Liver (tissue), 8 donors: ENCODE measurements at regions not wholly inside any gene's neighbourhood (a gene's known extent, or its start where the extent isn't known, plus 50 kb on each side); places are given as distances from the start of the nearest gene placed in this dataset.

Source experiments
- DNase-seq: peaks from one replicate; pipeline ENCODE4 v3.0.0-alpha.2; 2017; ENCODE audit warnings: low spot score
- H3K27ac ChIP-seq, 2 donors: one replicate each; pipeline ENCODE4 v1.7.0; 2013; ENCODE audit warnings: inconsistent platforms in 2 of 2, low read length in 2 of 2, control low read depth in 1 of 2, low read depth in 1 of 2, mild to moderate bottlenecking in 1 of 2
- H3K27me3 ChIP-seq, 4 donors: one replicate each; pipeline versions ENCODE4 v1.6.1 to v1.7.0; 2013; ENCODE audit warnings: low read length in 3 of 4, inconsistent platforms in 1 of 4, mild to moderate bottlenecking in 1 of 4, moderate library complexity in 1 of 4; ENCODE audit not compliant: control insufficient read depth in 4 of 4, insufficient read depth in 4 of 4
- H3K36me3 ChIP-seq, 4 donors: one replicate each; pipeline versions ENCODE4 v1.6.1 to v1.7.0; 2013; ENCODE audit warnings: low read length in 3 of 4, mild to moderate bottlenecking in 3 of 4, low read depth in 1 of 4, moderate library complexity in 1 of 4; ENCODE audit not compliant: control insufficient read depth in 4 of 4, insufficient read depth in 3 of 4
- H3K4me1 ChIP-seq, 4 donors: one replicate each; pipeline versions ENCODE4 v1.6.1 to v1.7.0; 2013; ENCODE audit warnings: low read length in 3 of 4, mild to moderate bottlenecking in 3 of 4, moderate library complexity in 1 of 4; ENCODE audit not compliant: control insufficient read depth in 4 of 4, insufficient read depth in 4 of 4
- H3K4me3 ChIP-seq, 3 donors: one replicate each; pipeline versions ENCODE4 v1.6.1 to v1.7.0; 2013; ENCODE audit warnings: low read length in 3 of 3, control low read depth in 1 of 3, low read depth in 1 of 3, mild to moderate bottlenecking in 1 of 3
- H3K9ac ChIP-seq, 2 donors: one replicate each; pipeline ENCODE4 v1.7.0; 2013; ENCODE audit warnings: low read length in 2 of 2, mild to moderate bottlenecking in 2 of 2, moderate library complexity in 2 of 2, control low read depth in 1 of 2, low read depth in 1 of 2
- H3K9me3 ChIP-seq, 4 donors: one replicate each; pipeline versions ENCODE4 v1.6.1 to v1.7.0; 2013; ENCODE audit warnings: low read length in 3 of 4; ENCODE audit not compliant: control insufficient read depth in 4 of 4
- EGR1 ChIP-seq, 2 donors: IDR thresholded peaks; 2 replicates each; pipeline ENCODE4 v1.6.1; 2016 to 2018; ENCODE audit warnings: antibody characterized with exemption in 2 of 2, low read depth in 2 of 2
- FOXA1 ChIP-seq: IDR thresholded peaks from 2 replicates; pipeline ENCODE4 v1.6.1; 2016; ENCODE audit warnings: antibody characterized with exemption
- FOXA2 ChIP-seq: IDR thresholded peaks from 2 replicates; pipeline ENCODE4 v1.6.1; 2016; ENCODE audit warnings: antibody characterized with exemption
- HNF4A ChIP-seq, 2 donors: conservative IDR thresholded peaks; 2 replicates each; pipeline ENCODE4 v1.6.1; 2016; ENCODE audit warnings: antibody characterized with exemption in 2 of 2, mild to moderate bottlenecking in 2 of 2
- HNF4G ChIP-seq: IDR thresholded peaks from 2 replicates; pipeline ENCODE4 v1.6.1; 2016; ENCODE audit warnings: antibody characterized with exemption
- JUND ChIP-seq, 2 donors: IDR thresholded peaks; 2 replicates each; pipeline ENCODE4 v1.6.1; 2016; ENCODE audit warnings: antibody characterized with exemption in 2 of 2
- MAX ChIP-seq: IDR thresholded peaks from 2 replicates; pipeline ENCODE4 v1.6.1; 2016; ENCODE audit warnings: antibody characterized with exemption
- RAD21 ChIP-seq, 2 donors: IDR thresholded peaks; 2 replicates each; pipeline ENCODE4 v1.6.1; 2016; ENCODE audit warnings: antibody characterized with exemption in 2 of 2, mild to moderate bottlenecking in 2 of 2
- RXRA ChIP-seq, 2 donors: IDR thresholded peaks; 2 replicates each; pipeline ENCODE4 v1.6.1; 2017 to 2018; ENCODE audit warnings: antibody characterized with exemption in 2 of 2, mild to moderate bottlenecking in 1 of 2
- SP1 ChIP-seq: IDR thresholded peaks from 2 replicates; pipeline ENCODE4 v1.6.1; 2018; ENCODE audit warnings: antibody characterized with exemption, mild to moderate bottlenecking
- YY1 ChIP-seq: IDR thresholded peaks from 2 replicates; pipeline ENCODE4 v1.6.1; 2016; ENCODE audit warnings: antibody characterized with exemption, mild to moderate bottlenecking
- WGBS: extraction: QIAGEN DNeasy Blood & Tissue Kit; methylation state at CpG from one replicate; pipeline ENCODE4 v1.1.7; 2013; 5-methylcytosine and 5-hydroxymethylcytosine counted together
- TF ChIP-seq, protein P1 (sequence below): fragments of 150-350 bp; IDR thresholded peaks from 2 replicates; pipeline ENCODE4 v1.5.1; 2017; ENCODE audit warnings: improper control_type of control experiment, low read depth, low read length; ENCODE audit not compliant: missing input control
- donor health status: healthy.
- donor health status: healthy.
- donor health status: healthy.
- donor health status: healthy.
- donor health status: healthy.

DNA sequence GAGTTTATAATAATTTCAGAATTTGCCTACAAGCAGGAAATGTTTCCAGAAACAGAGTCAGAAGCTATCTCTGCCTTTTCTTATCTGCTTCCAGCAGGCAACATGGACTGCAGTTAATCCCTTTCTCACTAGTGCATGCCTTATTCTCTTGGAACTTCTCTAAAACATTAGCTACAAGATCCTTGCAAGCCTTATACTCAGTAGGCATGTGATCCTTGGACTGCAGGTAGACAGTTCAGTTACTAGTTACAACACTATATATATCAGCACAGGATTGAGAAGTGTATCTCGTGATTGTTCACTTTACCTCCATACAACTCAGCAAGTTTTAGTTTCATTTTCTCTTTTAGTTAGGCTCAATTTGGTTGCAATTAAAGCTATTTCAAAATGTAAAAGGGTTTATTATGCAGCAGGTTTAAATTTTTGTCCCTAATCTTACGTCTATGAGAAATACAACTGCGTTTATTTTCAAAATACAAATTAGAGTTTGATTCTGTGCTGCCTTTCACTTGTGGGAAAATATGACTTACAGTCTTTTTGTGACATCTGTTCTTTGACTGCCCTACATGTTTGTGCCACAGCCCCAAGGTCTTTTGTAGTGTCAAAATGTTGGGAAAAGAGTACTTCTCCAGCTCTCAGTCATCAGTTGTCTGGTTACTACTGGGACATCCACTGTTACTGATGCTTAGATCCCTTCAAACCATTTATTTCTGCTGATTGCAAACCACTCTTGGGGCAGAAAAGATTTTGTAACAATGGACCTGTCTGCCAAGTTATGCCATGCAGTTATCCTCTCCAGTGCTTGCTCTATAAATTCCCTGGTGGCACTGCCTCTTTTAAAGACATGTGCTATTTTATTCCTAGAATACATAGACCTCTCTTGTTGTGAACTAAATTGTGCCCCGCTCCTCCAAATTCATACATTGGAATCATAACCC lies 709.0 kb upstream of the FOXG1 start:
- Histone ChIP-seq H3K4me1 (peaks cover 0 to 6% (median 2%) of the 10 kb centered on the region in 4 donors), H3K4me3 (peak overlapping the region in 2 of 3 donors; percentile 48 to 56), H3K36me3 (no peaks in the 10 kb centered on the region), H3K27ac (peak overlapping the region; percentile 5 to 43), H3K9me3 (no peaks in the 10 kb centered on the region), H3K27me3 (no peaks in the 10 kb centered on the region), H3K9ac (no peak overlapping the region)
- peak; percentile 35 for TF ChIP-seq MAX
- peak; percentile 33 for TF ChIP-seq SP1
- TF ChIP-seq JUND (IDR thresholded peaks at IDR 0.05), result peak in 1 of 2 donors; percentile 10
- peak in 1 of 2 donors; percentile 33 for TF ChIP-seq RXRA (IDR thresholded peaks at IDR 0.05)
- no peak for TF ChIP-seq EGR1 (IDR thresholded peaks at IDR 0.05; ENCODE audit: low read depth in 2 of 2)
- peak; percentile 86 for TF ChIP-seq HNF4A (conservative IDR thresholded peaks at IDR 0.05)
- TF ChIP-seq RAD21 (IDR thresholded peaks at IDR 0.05), result peak in 1 of 2 donors; percentile 29
- TF ChIP-seq FOXA1, result no peak
- TF ChIP-seq YY1, result peak; percentile 72
- DNase-seq, result no peak
- 50% methylated on average over 4 of the region's 4 CpGs for WGBS

GRCh38 chr14:28059254-28059653 lies 707.3 kb upstream of the FOXG1 start:
- Histone ChIP-seq H3K27me3 (no peaks in the 10 kb centered on the region), H3K9ac (no peak overlapping the region), H3K27ac (no peak overlapping the region), H3K4me1 (peaks cover 0 to 6% (median 2%) of the 10 kb centered on the region in 4 donors), H3K4me3 (no peak overlapping the region), H3K9me3 (no peaks in the 10 kb centered on the region), H3K36me3 (no peaks in the 10 kb centered on the region)
- DNase-seq, result no peak
- TF ChIP-seq JUND (IDR thresholded peaks at IDR 0.05) (no peak), EGR1 (IDR thresholded peaks at IDR 0.05; ENCODE audit: low read depth in 2 of 2) (no peak), YY1 (no peak), HNF4G (no peak)
- TF ChIP-seq, protein P1, sequence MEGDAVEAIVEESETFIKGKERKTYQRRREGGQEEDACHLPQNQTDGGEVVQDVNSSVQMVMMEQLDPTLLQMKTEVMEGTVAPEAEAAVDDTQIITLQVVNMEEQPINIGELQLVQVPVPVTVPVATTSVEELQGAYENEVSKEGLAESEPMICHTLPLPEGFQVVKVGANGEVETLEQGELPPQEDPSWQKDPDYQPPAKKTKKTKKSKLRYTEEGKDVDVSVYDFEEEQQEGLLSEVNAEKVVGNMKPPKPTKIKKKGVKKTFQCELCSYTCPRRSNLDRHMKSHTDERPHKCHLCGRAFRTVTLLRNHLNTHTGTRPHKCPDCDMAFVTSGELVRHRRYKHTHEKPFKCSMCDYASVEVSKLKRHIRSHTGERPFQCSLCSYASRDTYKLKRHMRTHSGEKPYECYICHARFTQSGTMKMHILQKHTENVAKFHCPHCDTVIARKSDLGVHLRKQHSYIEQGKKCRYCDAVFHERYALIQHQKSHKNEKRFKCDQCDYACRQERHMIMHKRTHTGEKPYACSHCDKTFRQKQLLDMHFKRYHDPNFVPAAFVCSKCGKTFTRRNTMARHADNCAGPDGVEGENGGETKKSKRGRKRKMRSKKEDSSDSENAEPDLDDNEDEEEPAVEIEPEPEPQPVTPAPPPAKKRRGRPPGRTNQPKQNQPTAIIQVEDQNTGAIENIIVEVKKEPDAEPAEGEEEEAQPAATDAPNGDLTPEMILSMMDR, result no peak
- 90% methylated on average over 1 of the region's 1 CpG for WGBS

GRCh38 chr14:28061006-28061405 lies 705.6 kb upstream of the FOXG1 start:
- H3K27ac ChIP-seq, result no peak overlapping the region
- H3K36me3 ChIP-seq, result no peaks in the 10 kb centered on the region
- 82% methylated on average over 1 of the region's 1 CpG for WGBS
- peaks cover 0 to 6% (median 2%) of the 10 kb centered on the region in 4 donors for H3K4me1 ChIP-seq
- DNase-seq, result no peak
- TF ChIP-seq, protein P1, result no peak
- TF ChIP-seq MAX (no peak), HNF4A (conservative IDR thresholded peaks at IDR 0.05) (no peak), FOXA2 (no peak)
- no peaks in the 10 kb centered on the region for H3K27me3 ChIP-seq
- H3K9ac ChIP-seq, result no peak overlapping the region
- no peak overlapping the region for H3K4me3 ChIP-seq
- no peaks in the 10 kb centered on the region for H3K9me3 ChIP-seq
